OCI-LY1 (cell line): ENCODE measurements at regions not wholly inside any gene's neighbourhood (a gene's known extent, or its start where the extent isn't known, plus 50 kb on each side); places are given as distances from the start of the nearest gene placed in this dataset.

Experiments used
- EZH2 ChIP-seq: fragments of 200-600 bp; sonication (generic), shearing (Covaris generic); IDR thresholded peaks from 2 replicates; pipeline ENCODE4 v1.8.0; 2017; ENCODE audit warnings: borderline replicate concordance, mixed run types, mild to moderate bottlenecking, antibody characterized with exemption, low read length, moderate library complexity, mixed read lengths
- TF ChIP-seq, protein P1 (sequence below): fragments of 200-600 bp; sonication (generic), shearing (Covaris generic); IDR thresholded peaks from 2 replicates; pipeline ENCODE4 v1.5.1; 2017; ENCODE audit warnings: mild to moderate bottlenecking, antibody characterized with exemption, low read length, moderate library complexity, mixed read lengths

DNA sequence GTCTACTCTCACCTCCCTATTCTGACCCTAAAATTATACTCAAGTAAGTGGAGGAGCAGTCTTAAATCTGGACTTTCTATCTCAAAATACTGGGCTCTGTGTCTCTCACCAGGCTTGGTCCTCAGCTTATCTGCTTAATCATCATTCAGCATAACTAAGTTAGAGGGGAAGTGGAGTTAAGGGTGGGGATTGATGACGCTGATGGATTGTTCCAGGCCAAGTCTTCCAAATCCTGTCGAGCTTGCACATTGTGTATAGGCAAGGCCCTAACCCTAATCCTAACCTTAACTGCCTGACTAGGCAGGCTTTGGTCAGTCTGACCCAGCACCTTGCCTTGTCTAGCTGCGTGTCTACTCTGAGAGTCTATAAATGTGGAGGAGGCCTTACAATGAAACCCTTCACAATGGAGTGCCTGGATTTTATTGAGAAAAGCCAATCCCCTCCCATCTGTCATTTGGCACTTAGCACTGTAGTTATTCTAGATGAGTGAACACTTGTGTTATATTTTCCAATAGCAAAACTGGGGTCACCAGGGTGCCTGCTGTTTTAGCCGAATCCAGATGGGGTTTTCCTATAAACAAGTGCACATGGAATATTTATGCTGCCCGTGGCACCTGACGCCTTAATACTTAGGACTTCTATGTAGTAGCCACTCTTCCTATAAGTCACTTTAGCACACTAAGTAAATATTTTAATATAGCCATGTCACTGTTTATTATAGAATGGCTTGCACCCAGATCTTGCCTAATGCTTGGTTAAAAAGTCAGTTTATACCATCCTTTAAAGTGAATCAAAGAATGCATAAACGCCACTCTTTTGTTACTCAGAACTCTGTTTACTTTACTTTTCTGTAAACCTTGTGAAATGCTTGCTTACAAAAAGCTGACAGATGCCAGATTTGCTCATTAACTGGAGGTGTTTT lies 193.2 kb upstream of the MYOCD start:
- TF ChIP-seq, protein P1, sequence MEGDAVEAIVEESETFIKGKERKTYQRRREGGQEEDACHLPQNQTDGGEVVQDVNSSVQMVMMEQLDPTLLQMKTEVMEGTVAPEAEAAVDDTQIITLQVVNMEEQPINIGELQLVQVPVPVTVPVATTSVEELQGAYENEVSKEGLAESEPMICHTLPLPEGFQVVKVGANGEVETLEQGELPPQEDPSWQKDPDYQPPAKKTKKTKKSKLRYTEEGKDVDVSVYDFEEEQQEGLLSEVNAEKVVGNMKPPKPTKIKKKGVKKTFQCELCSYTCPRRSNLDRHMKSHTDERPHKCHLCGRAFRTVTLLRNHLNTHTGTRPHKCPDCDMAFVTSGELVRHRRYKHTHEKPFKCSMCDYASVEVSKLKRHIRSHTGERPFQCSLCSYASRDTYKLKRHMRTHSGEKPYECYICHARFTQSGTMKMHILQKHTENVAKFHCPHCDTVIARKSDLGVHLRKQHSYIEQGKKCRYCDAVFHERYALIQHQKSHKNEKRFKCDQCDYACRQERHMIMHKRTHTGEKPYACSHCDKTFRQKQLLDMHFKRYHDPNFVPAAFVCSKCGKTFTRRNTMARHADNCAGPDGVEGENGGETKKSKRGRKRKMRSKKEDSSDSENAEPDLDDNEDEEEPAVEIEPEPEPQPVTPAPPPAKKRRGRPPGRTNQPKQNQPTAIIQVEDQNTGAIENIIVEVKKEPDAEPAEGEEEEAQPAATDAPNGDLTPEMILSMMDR = no peak
- TF ChIP-seq EZH2 = no peak
